ENCODE measurements at regions not wholly inside any gene's neighbourhood (a gene's known extent, or its start where the extent isn't known, plus 50 kb on each side); places are given as distances from the start of the nearest gene placed in this dataset.

DNA sequence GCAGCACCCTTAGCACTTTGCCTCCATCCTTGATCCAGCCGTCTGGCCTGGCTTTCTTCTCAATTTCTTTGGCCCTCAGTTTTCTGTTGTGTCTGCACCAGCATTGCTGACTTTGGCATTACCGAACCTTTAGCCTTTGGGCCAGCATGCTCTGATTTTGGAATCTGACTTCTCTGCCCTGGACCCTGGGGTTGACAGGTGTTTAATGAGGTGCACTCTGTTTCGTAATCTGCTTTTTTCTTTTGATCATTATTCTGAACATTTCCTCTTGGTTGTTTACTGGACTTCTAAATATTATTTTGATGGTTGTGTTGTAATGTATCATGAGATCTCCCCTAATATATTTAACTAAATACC is 71.5 kb upstream of the ENPP6 start:
- no peak for TF ChIP-seq POLR2A (IDR thresholded peaks at IDR 0.05; ENCODE audit: low read depth, low read length)
- TF ChIP-seq, protein P1, sequence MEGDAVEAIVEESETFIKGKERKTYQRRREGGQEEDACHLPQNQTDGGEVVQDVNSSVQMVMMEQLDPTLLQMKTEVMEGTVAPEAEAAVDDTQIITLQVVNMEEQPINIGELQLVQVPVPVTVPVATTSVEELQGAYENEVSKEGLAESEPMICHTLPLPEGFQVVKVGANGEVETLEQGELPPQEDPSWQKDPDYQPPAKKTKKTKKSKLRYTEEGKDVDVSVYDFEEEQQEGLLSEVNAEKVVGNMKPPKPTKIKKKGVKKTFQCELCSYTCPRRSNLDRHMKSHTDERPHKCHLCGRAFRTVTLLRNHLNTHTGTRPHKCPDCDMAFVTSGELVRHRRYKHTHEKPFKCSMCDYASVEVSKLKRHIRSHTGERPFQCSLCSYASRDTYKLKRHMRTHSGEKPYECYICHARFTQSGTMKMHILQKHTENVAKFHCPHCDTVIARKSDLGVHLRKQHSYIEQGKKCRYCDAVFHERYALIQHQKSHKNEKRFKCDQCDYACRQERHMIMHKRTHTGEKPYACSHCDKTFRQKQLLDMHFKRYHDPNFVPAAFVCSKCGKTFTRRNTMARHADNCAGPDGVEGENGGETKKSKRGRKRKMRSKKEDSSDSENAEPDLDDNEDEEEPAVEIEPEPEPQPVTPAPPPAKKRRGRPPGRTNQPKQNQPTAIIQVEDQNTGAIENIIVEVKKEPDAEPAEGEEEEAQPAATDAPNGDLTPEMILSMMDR (conservative IDR thresholded peaks at IDR 0.05; ENCODE audit: low read depth, low read length) = no peak
- no peak for TF ChIP-seq BHLHE40 (IDR thresholded peaks at IDR 0.05; ENCODE audit: low read depth, low read length)
- 0 out of 2 replicates have a peak, but pooled peaks have one; percentile 4 for TF ChIP-seq CEBPB (IDR thresholded peaks at IDR 0.05; ENCODE audit: low read depth, low read length)
- no peak for TF ChIP-seq SMC3 (IDR thresholded peaks at IDR 0.05; ENCODE audit: low read depth, low read length)
- TF ChIP-seq MXI1 (IDR thresholded peaks at IDR 0.05; ENCODE audit: borderline replicate concordance, low read depth, low read length) = no peak
- no peak for TF ChIP-seq RAD21 (IDR thresholded peaks at IDR 0.05; ENCODE audit: low read length)
- TF ChIP-seq MAZ (IDR thresholded peaks at IDR 0.05; ENCODE audit: borderline replicate concordance, low read depth, low read length) = no peak

All from IMR-90 (cell line).